ENCODE measurements at regions not wholly inside any gene's neighbourhood (a gene's known extent, or its start where the extent isn't known, plus 50 kb on each side); places are given as distances from the start of the nearest gene placed in this dataset.

- TF ChIP-seq CTCF (IDR thresholded peaks at IDR 0.05 in 8 of 11, conservative IDR thresholded peaks at IDR 0.05 in 3 of 11) (no peak), POLR2A (IDR thresholded peaks at IDR 0.05) (no peak)
Observed at GRCh38 chr4:55016131-55016530, 109.3 kb downstream of the KDR start.
